BLaER1 (cell line): ENCODE measurements at regions not wholly inside any gene's neighbourhood (a gene's known extent, or its start where the extent isn't known, plus 50 kb on each side); places are given as distances from the start of the nearest gene placed in this dataset.
"Not testable (repeated sequence)": the region's sequence is repeated elsewhere in the genome, so short reads cannot be mapped to it uniquely, and the experiment has no call there.

Experiments used
- H3K27ac ChIP-seq: shearing (Covaris generic); formaldehyde crosslinking; 2 replicates; pipeline ENCODE4 v1.8.1; 2022
- H3K27me3 ChIP-seq: shearing (Covaris generic); formaldehyde crosslinking; 2 replicates; pipeline ENCODE4 v1.8.1; 2022
- H3K36me3 ChIP-seq: shearing (Covaris generic); formaldehyde crosslinking; 2 replicates; pipeline ENCODE4 v1.8.1; 2022
- H3K4me1 ChIP-seq: shearing (Covaris generic); formaldehyde crosslinking; 2 replicates; pipeline ENCODE4 v1.8.1; 2022
- H3K4me2 ChIP-seq: shearing (Covaris generic); formaldehyde crosslinking; 2 replicates; pipeline ENCODE4 v1.8.1; 2022
- H3K4me3 ChIP-seq: shearing (Covaris generic); formaldehyde crosslinking; 2 replicates; pipeline ENCODE4 v1.8.1; 2022
- H3K9ac ChIP-seq: shearing (Covaris generic); formaldehyde crosslinking; 2 replicates; pipeline ENCODE4 v1.8.1; 2022
- H3K9me3 ChIP-seq: shearing (Covaris generic); formaldehyde crosslinking; 2 replicates; pipeline ENCODE4 v1.8.1; 2022
- H4K20me1 ChIP-seq: shearing (Covaris generic); formaldehyde crosslinking; 2 replicates; pipeline ENCODE4 v1.8.1; 2022
- Cebpa-rat ChIP-seq: shearing (Covaris generic); IDR thresholded peaks from 2 replicates; pipeline ENCODE4 v1.8.1; 2022

DNA sequence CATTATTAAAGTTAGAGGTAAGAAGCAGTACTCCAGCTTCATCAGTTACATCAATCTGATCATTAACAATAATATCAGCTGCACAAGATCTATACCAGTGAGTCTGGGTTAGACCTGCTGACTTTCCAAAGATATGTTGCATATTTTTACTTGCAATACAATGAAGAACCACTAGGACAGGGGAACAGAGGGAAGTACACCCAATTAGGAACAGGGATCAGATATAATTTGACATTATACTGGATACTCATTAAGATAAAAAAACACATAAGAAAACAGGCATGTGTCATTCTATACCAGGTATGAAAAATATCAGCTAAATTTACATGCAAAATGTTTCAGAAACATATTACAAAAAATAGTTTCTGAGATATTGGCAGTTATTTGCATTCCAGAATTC, 995.1 kb upstream of the DDX18 start:
- no peak for TF ChIP-seq Cebpa-rat
- Histone ChIP-seq H3K27me3 (no peaks in the 10 kb centered on the region), H3K9me3 (no peaks in the 10 kb centered on the region), H3K4me1 (no peaks in the 10 kb centered on the region), H3K4me2 (no peak overlapping the region), H3K4me3 (no peak overlapping the region), H3K9ac (no peak overlapping the region), H4K20me1 (no peaks in the 10 kb centered on the region), H3K36me3 (no peaks in the 10 kb centered on the region), H3K27ac (no peak overlapping the region)

GRCh38 chr2:116820986-116821385, 993.5 kb upstream of the DDX18 start:
- no peak overlapping the region for H3K9ac ChIP-seq
- no peaks in the 10 kb centered on the region for H4K20me1 ChIP-seq
- H3K36me3 ChIP-seq = no peaks in the 10 kb centered on the region
- no peaks in the 10 kb centered on the region for H3K9me3 ChIP-seq
- no peak overlapping the region for H3K4me2 ChIP-seq
- H3K4me3 ChIP-seq = no peak overlapping the region
- no peaks in the 10 kb centered on the region for H3K4me1 ChIP-seq
- H3K27ac ChIP-seq = no peak overlapping the region
- no peaks in the 10 kb centered on the region for H3K27me3 ChIP-seq
- TF ChIP-seq Cebpa-rat = no peak

- H3K9me3 ChIP-seq, H3K9ac ChIP-seq, H3K27me3 ChIP-seq, H3K4me1 ChIP-seq, H3K4me2 ChIP-seq, H3K27ac ChIP-seq, H3K36me3 ChIP-seq, H3K4me3 ChIP-seq, H4K20me1 ChIP-seq: not testable (repeated sequence)
These were observed 984.9 kb upstream of the DDX18 start for GRCh38 chr2:116829543-116829942.

- H3K9me3 ChIP-seq = no peaks in the 10 kb centered on the region
- no peak overlapping the region for H3K4me3 ChIP-seq
- H3K36me3 ChIP-seq = no peaks in the 10 kb centered on the region
- no peak overlapping the region for H3K4me2 ChIP-seq
- no peak overlapping the region for H3K27ac ChIP-seq
- H4K20me1 ChIP-seq = no peaks in the 10 kb centered on the region
- no peaks in the 10 kb centered on the region for H3K27me3 ChIP-seq
- no peaks in the 10 kb centered on the region for H3K4me1 ChIP-seq
- TF ChIP-seq Cebpa-rat = no peak
- no peak overlapping the region for H3K9ac ChIP-seq
These were observed 982.3 kb upstream of the DDX18 start for GRCh38 chr2:116832148-116832547.

DNA sequence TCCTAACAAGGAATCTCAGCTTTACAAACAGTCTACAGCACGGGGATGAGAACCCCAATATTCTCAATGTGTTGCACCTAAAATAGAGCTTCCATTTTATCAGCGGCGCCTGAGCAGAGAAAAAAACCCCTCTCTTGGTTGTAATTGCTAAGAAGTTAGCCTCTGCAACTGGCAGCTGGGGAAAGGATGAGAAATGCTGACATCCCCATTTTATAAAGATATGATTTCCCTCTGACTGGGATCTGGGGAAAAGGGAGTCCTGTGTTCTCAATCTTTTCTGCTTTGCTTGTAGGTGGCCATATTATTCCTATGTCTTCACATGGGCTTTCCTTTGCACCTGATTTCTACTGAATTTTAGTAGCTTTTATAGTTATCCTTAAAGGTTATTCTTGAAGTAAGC, 981.4 kb upstream of the DDX18 start:
- Histone ChIP-seq H4K20me1 (no peaks in the 10 kb centered on the region), H3K36me3 (no peaks in the 10 kb centered on the region), H3K27ac (no peak overlapping the region), H3K27me3 (no peaks in the 10 kb centered on the region), H3K9me3 (no peaks in the 10 kb centered on the region), H3K9ac (no peak overlapping the region), H3K4me1 (no peaks in the 10 kb centered on the region), H3K4me3 (no peak overlapping the region), H3K4me2 (no peak overlapping the region)
- no peak for TF ChIP-seq Cebpa-rat

- no peak overlapping the region for H3K9ac ChIP-seq
- no peaks in the 10 kb centered on the region for H4K20me1 ChIP-seq
- no peaks in the 10 kb centered on the region for H3K27me3 ChIP-seq
- no peak for TF ChIP-seq Cebpa-rat
- no peak overlapping the region for H3K4me3 ChIP-seq
- no peak overlapping the region for H3K4me2 ChIP-seq
- no peak overlapping the region for H3K27ac ChIP-seq
- no peaks in the 10 kb centered on the region for H3K9me3 ChIP-seq
- H3K4me1 ChIP-seq = no peaks in the 10 kb centered on the region
- H3K36me3 ChIP-seq = no peaks in the 10 kb centered on the region
These were observed 972.3 kb upstream of the DDX18 start for GRCh38 chr2:116842164-116842563.

DNA sequence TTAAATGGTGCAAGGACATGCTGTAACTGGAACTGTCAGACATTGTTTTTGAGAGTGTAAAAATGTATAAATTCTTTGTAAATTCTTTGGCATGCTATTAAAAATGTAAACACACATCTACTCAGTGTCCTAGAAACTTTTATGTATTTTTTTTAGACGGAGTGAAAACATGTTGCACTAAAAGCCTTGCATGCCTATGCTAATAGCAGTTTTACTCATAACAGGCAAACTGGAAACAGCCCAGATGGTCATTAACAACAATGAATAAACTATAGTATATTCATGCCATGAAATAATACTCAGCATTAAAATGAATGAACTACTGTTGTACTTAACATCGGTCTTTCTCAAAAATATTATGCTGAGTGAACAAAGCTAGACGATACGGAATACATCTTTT, 954.8 kb upstream of the DDX18 start:
- Histone ChIP-seq H3K27me3 (no peaks in the 10 kb centered on the region), H3K4me1 (no peaks in the 10 kb centered on the region), H4K20me1 (no peaks in the 10 kb centered on the region), H3K9me3 (peaks cover 16% of the 10 kb centered on the region), H3K36me3 (no peaks in the 10 kb centered on the region), H3K9ac (no peak overlapping the region), H3K27ac (no peak overlapping the region), H3K4me3 (no peak overlapping the region), H3K4me2 (no peak overlapping the region)
- no peak for TF ChIP-seq Cebpa-rat

DNA sequence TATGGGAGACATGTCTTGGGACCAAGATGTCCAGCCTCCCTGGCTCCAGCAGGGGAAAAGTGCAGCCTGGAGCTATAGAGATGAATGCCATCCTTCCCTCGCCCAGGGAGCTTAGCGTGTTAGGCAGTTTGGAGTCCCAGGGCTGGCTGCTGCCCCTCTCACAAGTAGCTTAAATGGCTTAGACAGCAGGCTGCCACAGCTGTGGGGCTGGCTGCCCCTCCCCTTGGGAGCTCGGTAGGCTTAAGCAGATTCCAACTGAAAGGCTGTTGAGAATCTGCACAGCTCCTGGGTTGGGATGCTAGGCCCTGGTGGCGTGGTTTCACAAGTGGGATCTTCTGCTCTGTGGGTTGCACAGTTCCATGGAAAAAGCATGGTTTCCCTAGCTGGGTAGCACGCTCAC, 940.5 kb upstream of the DDX18 start:
- Histone ChIP-seq H4K20me1 (no peaks in the 10 kb centered on the region), H3K9ac (no peak overlapping the region), H3K4me2 (no peak overlapping the region), H3K27ac (no peak overlapping the region), H3K9me3 (peaks cover 15% of the 10 kb centered on the region; the same call in 1 of the 2 replicates), H3K27me3 (no peaks in the 10 kb centered on the region), H3K4me1 (no peaks in the 10 kb centered on the region), H3K36me3 (no peaks in the 10 kb centered on the region), H3K4me3 (no peak overlapping the region)
- TF ChIP-seq Cebpa-rat = no peak

GRCh38 chr2:116877274-116877673, 937.2 kb upstream of the DDX18 start:
- Histone ChIP-seq H3K27me3 (no peaks in the 10 kb centered on the region), H3K9ac (no peak overlapping the region), H3K9me3 (peaks cover 15% of the 10 kb centered on the region; the same call in 1 of the 2 replicates), H3K4me1 (no peaks in the 10 kb centered on the region), H3K4me3 (no peak overlapping the region), H4K20me1 (no peaks in the 10 kb centered on the region), H3K4me2 (no peak overlapping the region), H3K36me3 (no peaks in the 10 kb centered on the region), H3K27ac (no peak overlapping the region)
- TF ChIP-seq Cebpa-rat = no peak

DNA sequence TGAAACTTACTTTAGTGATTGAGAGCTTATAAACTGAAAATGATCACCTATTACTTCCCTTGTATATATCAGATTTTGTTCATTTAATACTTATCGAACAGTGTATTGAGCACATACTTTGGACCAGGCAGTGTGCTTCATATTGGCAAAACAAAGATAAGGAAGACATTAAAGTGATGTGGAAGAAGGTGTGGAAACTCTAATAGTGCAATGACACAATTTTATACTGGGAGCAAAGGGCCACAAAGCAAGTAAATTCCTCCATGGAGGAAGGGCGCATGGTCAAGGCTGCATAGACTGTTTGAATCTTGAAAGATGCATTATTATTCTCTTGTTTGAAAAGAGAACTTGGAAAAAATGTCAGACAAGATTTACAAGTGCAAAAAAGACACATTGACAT, 936.5 kb upstream of the DDX18 start:
- Histone ChIP-seq H3K4me1 (no peaks in the 10 kb centered on the region), H4K20me1 (no peaks in the 10 kb centered on the region), H3K36me3 (no peaks in the 10 kb centered on the region), H3K27me3 (no peaks in the 10 kb centered on the region), H3K27ac (no peak overlapping the region), H3K4me3 (no peak overlapping the region), H3K4me2 (no peak overlapping the region), H3K9ac (no peak overlapping the region), H3K9me3 (0 out of 2 replicates have a peak, but pooled peaks cover 9% of the 10 kb centered on the region)
- TF ChIP-seq Cebpa-rat = no peak

GRCh38 chr2:116879650-116880160, 934.8 kb upstream of the DDX18 start:
- H3K36me3 ChIP-seq = no peaks in the 10 kb centered on the region
- H3K4me2 ChIP-seq = no peak overlapping the region
- no peak overlapping the region for H3K27ac ChIP-seq
- no peaks in the 10 kb centered on the region for H4K20me1 ChIP-seq
- H3K27me3 ChIP-seq = no peaks in the 10 kb centered on the region
- TF ChIP-seq Cebpa-rat = no peak
- no peak overlapping the region for H3K4me3 ChIP-seq
- H3K9me3 ChIP-seq = no peaks in the 10 kb centered on the region
- H3K4me1 ChIP-seq = no peaks in the 10 kb centered on the region
- no peak overlapping the region for H3K9ac ChIP-seq
